ENCODE measurements at regions not wholly inside any gene's neighbourhood (a gene's known extent, or its start where the extent isn't known, plus 50 kb on each side); places are given as distances from the start of the nearest gene placed in this dataset.

DNA sequence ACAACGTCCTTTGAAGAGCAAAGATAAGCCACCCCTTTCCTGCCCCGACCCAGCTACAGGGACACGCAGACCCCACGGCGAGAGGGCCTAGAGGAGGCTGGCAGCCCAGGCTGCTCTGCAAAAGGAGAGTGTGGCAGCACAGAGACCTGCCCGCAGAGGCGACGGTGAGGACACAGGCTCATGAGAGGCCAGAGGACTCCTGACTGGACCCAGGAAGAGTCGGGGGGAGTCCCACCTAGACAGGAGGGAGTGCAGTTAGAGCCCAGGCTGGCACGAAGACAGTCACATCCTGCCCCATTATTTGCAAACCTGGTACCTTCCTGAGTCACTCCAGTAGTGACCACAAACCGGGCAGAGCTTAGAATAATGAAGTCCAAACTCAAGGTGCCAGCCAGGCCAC, 227.7 kb upstream of the CDH4 start:
- no peak for DNase-seq (ENCODE audit: unreplicated experiment)
- POLR2A ChIA-PET, result no interaction called here
- no peak for TF ChIP-seq CTCF (IDR thresholded peaks at IDR 0.05; ENCODE audit: unreplicated experiment)
- intact Hi-C loops (cut with micrococcal nuclease), result no loop called here
- CTCF ChIA-PET, result no interaction called here
- Mint-ChIP-seq H3K27ac (ENCODE audit: low read depth, unreplicated experiment) (no peak overlapping the region), H3K36me3 (ENCODE audit: insufficient read depth, unreplicated experiment) (no peaks in the 10 kb centered on the region), H3K9me3 (ENCODE audit: unreplicated experiment) (no peaks in the 10 kb centered on the region), H3K4me1 (ENCODE audit: insufficient read depth, unreplicated experiment) (no peaks in the 10 kb centered on the region), H3K4me3 (ENCODE audit: unreplicated experiment) (no peak overlapping the region), H3K27me3 (ENCODE audit: insufficient read depth, unreplicated experiment) (peaks cover 86% of the 10 kb centered on the region)
- BruUV-seq (replicated peaks), result no TSS peak

DNA sequence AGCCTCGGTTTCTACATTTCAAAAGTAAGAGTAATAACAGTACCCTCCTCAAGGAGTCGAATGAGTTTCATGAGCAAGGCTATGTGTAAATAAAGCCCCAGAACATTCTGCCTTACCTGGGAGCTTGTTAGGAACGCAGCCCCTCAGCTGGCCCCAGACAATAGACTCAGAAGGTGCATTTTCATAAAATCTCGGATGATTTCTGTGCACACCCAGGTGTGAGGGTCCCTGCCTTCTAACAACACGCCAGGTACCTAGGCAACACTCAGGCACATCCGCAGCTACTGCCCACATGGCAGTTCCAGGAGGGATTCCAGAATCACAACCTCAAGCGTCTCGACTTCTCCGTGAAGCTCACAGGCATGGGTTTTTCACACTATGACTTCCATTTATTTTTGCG, 226.5 kb upstream of the CDH4 start:
- H3K36me3 Mint-ChIP-seq (ENCODE audit: insufficient read depth, unreplicated experiment), result no peaks in the 10 kb centered on the region
- intact Hi-C loops (cut with micrococcal nuclease), result no loop called here
- no peaks in the 10 kb centered on the region for H3K9me3 Mint-ChIP-seq (ENCODE audit: unreplicated experiment)
- no peak overlapping the region for H3K27ac Mint-ChIP-seq (ENCODE audit: low read depth, unreplicated experiment)
- no peaks in the 10 kb centered on the region for H3K4me1 Mint-ChIP-seq (ENCODE audit: insufficient read depth, unreplicated experiment)
- CTCF ChIA-PET, result no interaction called here
- TF ChIP-seq CTCF (IDR thresholded peaks at IDR 0.05; ENCODE audit: unreplicated experiment), result no peak
- POLR2A ChIA-PET, result no interaction called here
- no peak overlapping the region for H3K4me3 Mint-ChIP-seq (ENCODE audit: unreplicated experiment)
- peaks cover 86% of the 10 kb centered on the region for H3K27me3 Mint-ChIP-seq (ENCODE audit: insufficient read depth, unreplicated experiment)
- BruUV-seq (replicated peaks), result no TSS peak
- DNase-seq (ENCODE audit: unreplicated experiment), result no peak

GRCh38 chr20:61026173-61026572, 225.9 kb upstream of the CDH4 start:
- Mint-ChIP-seq H3K36me3 (ENCODE audit: insufficient read depth, unreplicated experiment) (no peaks in the 10 kb centered on the region), H3K4me3 (ENCODE audit: unreplicated experiment) (no peak overlapping the region), H3K27ac (ENCODE audit: low read depth, unreplicated experiment) (no peak overlapping the region), H3K9me3 (ENCODE audit: unreplicated experiment) (no peaks in the 10 kb centered on the region), H3K4me1 (ENCODE audit: insufficient read depth, unreplicated experiment) (no peaks in the 10 kb centered on the region), H3K27me3 (ENCODE audit: insufficient read depth, unreplicated experiment) (peaks cover 86% of the 10 kb centered on the region)
- intact Hi-C loops (cut with micrococcal nuclease), result no loop called here
- POLR2A ChIA-PET, result no interaction called here
- BruUV-seq (replicated peaks), result no TSS peak
- TF ChIP-seq CTCF (IDR thresholded peaks at IDR 0.05; ENCODE audit: unreplicated experiment), result no peak
- no peak for DNase-seq (ENCODE audit: unreplicated experiment)
- CTCF ChIA-PET, result no interaction called here

GRCh38 chr20:61026731-61027130, 225.3 kb upstream of the CDH4 start:
- CTCF ChIA-PET, result no interaction called here
- Mint-ChIP-seq H3K4me1 (ENCODE audit: insufficient read depth, unreplicated experiment) (no peaks in the 10 kb centered on the region), H3K9me3 (ENCODE audit: unreplicated experiment) (no peaks in the 10 kb centered on the region), H3K36me3 (ENCODE audit: insufficient read depth, unreplicated experiment) (no peaks in the 10 kb centered on the region), H3K27me3 (ENCODE audit: insufficient read depth, unreplicated experiment) (peaks cover 81% of the 10 kb centered on the region), H3K4me3 (ENCODE audit: unreplicated experiment) (no peak overlapping the region), H3K27ac (ENCODE audit: low read depth, unreplicated experiment) (no peak overlapping the region)
- no peak for TF ChIP-seq CTCF (IDR thresholded peaks at IDR 0.05; ENCODE audit: unreplicated experiment)
- intact Hi-C loops (cut with micrococcal nuclease), result no loop called here
- POLR2A ChIA-PET, result no interaction called here
- no TSS peak for BruUV-seq (replicated peaks)
- DNase-seq (ENCODE audit: unreplicated experiment), result no peak
